PC-3 (cell line): ENCODE measurements at regions not wholly inside any gene's neighbourhood (a gene's known extent, or its start where the extent isn't known, plus 50 kb on each side); places are given as distances from the start of the nearest gene placed in this dataset.

ENCODE experiments used
- CTCF ChIP-seq: fragments of 300-600 bp; sonication (generic); conservative IDR thresholded peaks from 2 replicates; pipeline ENCODE4 v1.5.1; 2017; ENCODE audit warnings: antibody characterized with exemption, low read depth, mild to moderate bottlenecking, low read length
- EZH2 ChIP-seq: fragments of 300-600 bp; sonication (generic); IDR thresholded peaks from one replicate; pipeline ENCODE4 v1.6.1; 2017; ENCODE audit warnings: antibody characterized with exemption, mild to moderate bottlenecking, low read length; ENCODE audit not compliant: unreplicated experiment
- EZH2phosphoT487 ChIP-seq: fragments of 300-600 bp; sonication (generic); IDR thresholded peaks from 2 replicates; pipeline ENCODE4 v1.6.1; 2018; ENCODE audit warnings: mild to moderate bottlenecking, antibody characterized with exemption, low read length, borderline replicate concordance

DNA sequence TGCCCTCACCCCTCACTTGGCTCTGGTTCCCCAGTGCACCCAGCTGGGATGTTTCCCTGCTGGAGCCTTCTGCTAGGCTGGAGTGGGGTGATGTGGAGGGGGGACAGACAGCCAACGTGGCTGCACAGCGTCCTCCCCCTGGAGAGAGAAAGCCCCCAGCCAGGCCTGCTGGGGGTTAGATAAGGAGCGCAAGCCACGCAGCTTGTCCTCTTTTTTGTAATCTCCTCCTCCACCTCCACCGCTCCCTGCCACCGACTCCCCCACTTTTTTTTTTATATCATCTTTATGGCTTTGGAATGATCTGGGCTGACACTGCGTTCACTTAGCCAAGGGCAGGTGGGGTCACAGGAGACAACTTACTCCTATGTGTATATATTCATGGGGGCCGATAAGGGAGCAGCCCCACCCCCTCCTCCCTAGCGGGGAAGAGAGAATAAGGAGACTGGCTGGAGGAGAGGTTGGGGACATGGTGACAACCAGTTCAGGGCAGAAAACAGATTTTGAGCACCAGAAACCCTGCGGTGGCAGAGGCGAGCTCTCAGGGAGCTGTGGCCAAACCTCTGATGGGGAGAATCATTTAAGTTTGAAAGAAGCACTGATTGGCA, 169.9 kb upstream of the LHX5 start:
- TF ChIP-seq CTCF (no peak), EZH2 (no peak), EZH2phosphoT487 (no peak)
